H9 (cell line): ENCODE measurements at regions not wholly inside any gene's neighbourhood (a gene's known extent, or its start where the extent isn't known, plus 50 kb on each side); places are given as distances from the start of the nearest gene placed in this dataset.

Experiments used
- DNase-seq: peaks from one replicate; pipeline ENCODE4 v3.0.0-alpha.2; 2017
- H2AFZ ChIP-seq: one replicate; pipeline ENCODE4 v1.6.1; 2013; ENCODE audit warnings: mild to moderate bottlenecking, low read length, control low read depth, moderate library complexity
- H2AK5ac ChIP-seq: 2 replicates; pipeline ENCODE4 v1.6.1; 2013; ENCODE audit warnings: low read length, control low read depth, mixed read lengths; ENCODE audit not compliant: insufficient read length
- H2BK120ac ChIP-seq: one replicate; pipeline ENCODE4 v1.6.1; 2013; ENCODE audit warnings: low read depth, mild to moderate bottlenecking, low read length, control low read depth, inconsistent platforms; ENCODE audit not compliant: poor library complexity, severe bottlenecking
- H2BK12ac ChIP-seq: 2 replicates; pipeline ENCODE4 v1.6.1; 2013; ENCODE audit warnings: low read length, control low read depth, mixed read lengths, low read depth; ENCODE audit not compliant: insufficient read length
- H2BK15ac ChIP-seq: 2 replicates; pipeline ENCODE4 v1.6.1; 2013; ENCODE audit warnings: low read depth, low read length, control low read depth
- H2BK20ac ChIP-seq: one replicate; pipeline ENCODE4 v1.6.1; 2013; ENCODE audit warnings: low read depth, mild to moderate bottlenecking, low read length, control low read depth, inconsistent platforms; ENCODE audit not compliant: poor library complexity, severe bottlenecking
- H2BK5ac ChIP-seq: 2 replicates; pipeline ENCODE4 v1.6.1; 2013; ENCODE audit warnings: low read length, control low read depth, mixed read lengths; ENCODE audit not compliant: insufficient read length
- H3K14ac ChIP-seq: 2 replicates; pipeline ENCODE4 v1.6.1; 2013; ENCODE audit warnings: low read length, control low read depth; ENCODE audit not compliant: insufficient read depth
- H3K18ac ChIP-seq: 2 replicates; pipeline ENCODE4 v1.6.1; 2013; ENCODE audit warnings: low read depth, mild to moderate bottlenecking, mixed read lengths, low read length, control low read depth; ENCODE audit not compliant: insufficient read length
- H3K23ac ChIP-seq: 2 replicates; pipeline ENCODE4 v1.6.1; 2013; ENCODE audit warnings: low read length, control low read depth, mixed read lengths, low read depth; ENCODE audit not compliant: insufficient read length
- H3K23me2 ChIP-seq: 2 replicates; pipeline ENCODE4 v1.6.1; 2013; ENCODE audit warnings: low read depth, mild to moderate bottlenecking, mixed read lengths, low read length, control low read depth; ENCODE audit not compliant: insufficient read length, poor library complexity, severe bottlenecking
- H3K27ac ChIP-seq: 2 replicates; pipeline ENCODE4 v1.5.1; 2013; ENCODE audit warnings: low read length, control low read depth, mixed read lengths, low read depth; ENCODE audit not compliant: insufficient read length
- H3K27me3 ChIP-seq: 2 replicates; pipeline ENCODE4 v1.6.1; 2013; ENCODE audit warnings: low read length, control low read depth, inconsistent platforms; ENCODE audit not compliant: insufficient read depth
- H3K4ac ChIP-seq: 2 replicates; pipeline ENCODE4 v1.6.1; 2013; ENCODE audit warnings: low read depth, mild to moderate bottlenecking, control low read depth, inconsistent platforms, low read length, moderate library complexity
- H3K4me1 ChIP-seq: 2 replicates; pipeline ENCODE4 v1.6.1; 2013; ENCODE audit warnings: low read length, control low read depth, inconsistent platforms; ENCODE audit not compliant: insufficient read depth
- H3K4me2 ChIP-seq: 2 replicates; pipeline ENCODE4 v1.6.1; 2013; ENCODE audit warnings: low read length, control low read depth, mixed read lengths; ENCODE audit not compliant: insufficient read length, insufficient read depth
- H3K56ac ChIP-seq: 2 replicates; pipeline ENCODE4 v1.6.1; 2013; ENCODE audit warnings: low read depth, mild to moderate bottlenecking, mixed read lengths, low read length, control low read depth; ENCODE audit not compliant: insufficient read length
- H3K79me1 ChIP-seq: 2 replicates; pipeline ENCODE4 v1.6.1; 2013; ENCODE audit warnings: low read depth, mild to moderate bottlenecking, moderate library complexity, low read length, control low read depth, inconsistent platforms; ENCODE audit not compliant: insufficient read depth, poor library complexity, severe bottlenecking
- H3K79me2 ChIP-seq: 2 replicates; pipeline ENCODE4 v1.6.1; 2013; ENCODE audit warnings: low read length, control low read depth, inconsistent platforms; ENCODE audit not compliant: insufficient read depth
- H3K9ac ChIP-seq: 2 replicates; pipeline ENCODE4 v1.6.1; 2013; ENCODE audit warnings: low read length, control low read depth, mixed read lengths; ENCODE audit not compliant: insufficient read length; ENCODE audit errors: extremely low read depth
- H3K9me3 ChIP-seq: one replicate; pipeline ENCODE4 v1.6.1; 2013; ENCODE audit warnings: low read depth, low read length, inconsistent platforms; ENCODE audit not compliant: control insufficient read depth
- H3T11ph ChIP-seq: one replicate; pipeline ENCODE4 v1.6.1; 2013; ENCODE audit warnings: mild to moderate bottlenecking, low read length, control low read depth, inconsistent platforms
- H4K20me1 ChIP-seq: one replicate; pipeline ENCODE4 v1.6.1; 2013; ENCODE audit not compliant: control insufficient read depth, insufficient read length, insufficient read depth
- H4K5ac ChIP-seq: 2 replicates; pipeline ENCODE4 v1.6.1; 2013; ENCODE audit warnings: low read depth, mild to moderate bottlenecking, mixed read lengths, low read length, control low read depth; ENCODE audit not compliant: insufficient read length
- H4K8ac ChIP-seq: replicated peaks from 2 replicates; pipeline ENCODE4 v1.6.1; 2013; ENCODE audit warnings: low read length, control low read depth, mixed read lengths, low read depth; ENCODE audit not compliant: insufficient read length
- H4K91ac ChIP-seq: 2 replicates; pipeline ENCODE4 v1.6.1; 2013; ENCODE audit warnings: low read depth, mild to moderate bottlenecking, moderate library complexity, mixed read lengths, low read length, control low read depth; ENCODE audit not compliant: insufficient read length
- H3K27ac Mint-ChIP-seq, 3 experiments: 2 replicates in 2 of 3; 3 replicates in 1 of 3; pipeline ENCODE4 v1.8.0; 2020 to 2021; ENCODE audit warnings: mixed read lengths in 3 of 3, mild to moderate bottlenecking in 1 of 3, moderate library complexity in 1 of 3
- H3K27me3 Mint-ChIP-seq: 2 replicates; pipeline ENCODE4 v1.8.0; 2021; ENCODE audit warnings: low read depth, mild to moderate bottlenecking, moderate library complexity, mixed read lengths
- H3K36me3 Mint-ChIP-seq, 3 experiments: 2 replicates in 2 of 3; 3 replicates in 1 of 3; pipeline ENCODE4 v1.8.0; 2020 to 2021; ENCODE audit warnings: low read depth in 3 of 3, mixed read lengths in 3 of 3; ENCODE audit not compliant: insufficient read depth in 1 of 3
- H3K4me1 Mint-ChIP-seq, 2 experiments: 2 replicates each; pipeline ENCODE4 v1.8.0; 2020; ENCODE audit warnings: mixed read lengths in 2 of 2
- H3K4me3 Mint-ChIP-seq, 2 experiments: 2 replicates in 1 of 2; 3 replicates in 1 of 2; pipeline ENCODE4 v1.8.0; 2020 to 2021; ENCODE audit warnings: mild to moderate bottlenecking in 2 of 2, mixed read lengths in 2 of 2, moderate library complexity in 1 of 2
- H3K9me3 Mint-ChIP-seq, 2 experiments: 2 replicates in 1 of 2; 3 replicates in 1 of 2; pipeline ENCODE4 v1.8.0; 2020; ENCODE audit warnings: mild to moderate bottlenecking in 2 of 2, mixed read lengths in 2 of 2, moderate library complexity in 1 of 2
- CTCF ChIP-seq: fragments of 200-600 bp; sonication (generic); conservative IDR thresholded peaks from 3 replicates; pipeline ENCODE4 v1.8.0; 2021; ENCODE audit warnings: antibody characterized with exemption, mild to moderate bottlenecking
- WGBS: extraction: QIAGEN DNeasy Blood & Tissue Kit; methylation state at CpG from one replicate; pipeline ENCODE4 v1.1.7; 2013; ENCODE audit warnings: missing lambda C conversion rate, low lambda C conversion rate, mixed read lengths; ENCODE audit not compliant: insufficient read length; ENCODE audit errors: extremely low coverage; 5-methylcytosine and 5-hydroxymethylcytosine counted together

- no peak overlapping the region for H2BK15ac ChIP-seq
- no peaks in the 10 kb centered on the region for H3K9me3 Mint-ChIP-seq
- H3K23me2 ChIP-seq = no peaks in the 10 kb centered on the region
- H4K5ac ChIP-seq = no peak overlapping the region
- no peak overlapping the region for H3K23ac ChIP-seq
- no peak overlapping the region for H3K4me2 ChIP-seq
- no peaks in the 10 kb centered on the region for H3K79me2 ChIP-seq
- no peak overlapping the region for H3K4ac ChIP-seq
- H3K27ac Mint-ChIP-seq = peak overlapping the region; percentile 70 to 87 (median 72); a peak in 5 of 7 replicates
- H3K4me1 Mint-ChIP-seq = peaks cover 42 to 44% of the 10 kb centered on the region in 2 experiments
- no peaks in the 10 kb centered on the region for H3K27me3 ChIP-seq
- no peaks in the 10 kb centered on the region for H3K9me3 ChIP-seq
- H2BK120ac ChIP-seq = no peak overlapping the region
- H4K91ac ChIP-seq = no peak overlapping the region
- no peak overlapping the region for H3K9ac ChIP-seq
- TF ChIP-seq CTCF = no peak
- no peaks in the 10 kb centered on the region for H3K79me1 ChIP-seq
- H3K18ac ChIP-seq = peak overlapping the region; percentile 28
- peaks cover 2% of the 10 kb centered on the region for H3K27me3 Mint-ChIP-seq
- no peak overlapping the region for H3K27ac ChIP-seq
- H3K36me3 Mint-ChIP-seq = no peaks in the 10 kb centered on the region
- no peak overlapping the region for H2AFZ ChIP-seq
- no peak overlapping the region for H2BK20ac ChIP-seq
- no peak overlapping the region for H2BK5ac ChIP-seq
- no peak overlapping the region for H3K4me3 Mint-ChIP-seq
- H4K20me1 ChIP-seq = no peaks in the 10 kb centered on the region
- no peak overlapping the region for H2AK5ac ChIP-seq
- no CpG with 5 or more reads among the region's 11 CpGs for WGBS
- no peak overlapping the region for H2BK12ac ChIP-seq
- DNase-seq = no peak
- H3K14ac ChIP-seq = no peak overlapping the region
- no peak overlapping the region for H4K8ac ChIP-seq
- no peak overlapping the region for H3K56ac ChIP-seq
- peaks cover 11% of the 10 kb centered on the region; the same call in 1 of the 2 replicates for H3K4me1 ChIP-seq
- H3T11ph ChIP-seq = peak overlapping the region; percentile 47
Observed at GRCh38 chr1:229203991-229204632, 66.8 kb upstream of the RAB4A start.
